BLaER1 (cell line): ENCODE measurements at regions not wholly inside any gene's neighbourhood (a gene's known extent, or its start where the extent isn't known, plus 50 kb on each side); places are given as distances from the start of the nearest gene placed in this dataset.
"Not testable (repeated sequence)": the region's sequence is repeated elsewhere in the genome, so short reads cannot be mapped to it uniquely, and the experiment has no call there.

Source experiments
- H3K27ac ChIP-seq: shearing (Covaris generic); formaldehyde crosslinking; 2 replicates; pipeline ENCODE4 v1.8.1; 2022
- H3K27me3 ChIP-seq: shearing (Covaris generic); formaldehyde crosslinking; 2 replicates; pipeline ENCODE4 v1.8.1; 2022
- H3K36me3 ChIP-seq: shearing (Covaris generic); formaldehyde crosslinking; 2 replicates; pipeline ENCODE4 v1.8.1; 2022
- H3K4me1 ChIP-seq: shearing (Covaris generic); formaldehyde crosslinking; 2 replicates; pipeline ENCODE4 v1.8.1; 2022
- H3K4me2 ChIP-seq: shearing (Covaris generic); formaldehyde crosslinking; 2 replicates; pipeline ENCODE4 v1.8.1; 2022
- H3K4me3 ChIP-seq: shearing (Covaris generic); formaldehyde crosslinking; 2 replicates; pipeline ENCODE4 v1.8.1; 2022
- H3K9ac ChIP-seq: shearing (Covaris generic); formaldehyde crosslinking; 2 replicates; pipeline ENCODE4 v1.8.1; 2022
- H3K9me3 ChIP-seq: shearing (Covaris generic); formaldehyde crosslinking; 2 replicates; pipeline ENCODE4 v1.8.1; 2022
- H4K20me1 ChIP-seq: shearing (Covaris generic); formaldehyde crosslinking; 2 replicates; pipeline ENCODE4 v1.8.1; 2022
- Cebpa-rat ChIP-seq: shearing (Covaris generic); IDR thresholded peaks from 2 replicates; pipeline ENCODE4 v1.8.1; 2022

DNA sequence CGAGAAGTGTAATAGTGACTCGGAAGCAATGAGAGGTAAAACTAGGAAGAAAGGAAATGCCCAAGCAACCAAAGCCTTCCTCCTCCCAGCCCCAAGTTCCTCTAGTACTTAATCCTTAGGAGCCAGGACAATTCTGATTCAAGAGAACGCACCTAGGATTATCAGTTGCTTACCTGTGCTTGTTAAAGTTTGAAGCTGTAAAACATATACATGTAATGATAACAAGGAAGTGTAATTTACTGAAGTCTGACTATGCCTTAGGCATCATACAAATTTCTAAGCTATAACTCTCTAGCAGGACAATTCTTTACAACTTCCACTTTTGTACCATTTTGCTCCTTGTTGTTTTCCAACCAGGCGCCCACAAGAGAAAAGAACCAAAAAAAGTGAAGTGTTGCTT lies 92.8 kb upstream of the OSBPL8 start:
- TF ChIP-seq Cebpa-rat: no peak
- Histone ChIP-seq H3K27me3 (no peaks in the 10 kb centered on the region), H3K27ac (no peak overlapping the region), H3K4me2 (no peak overlapping the region), H3K36me3 (no peaks in the 10 kb centered on the region), H3K9ac (no peak overlapping the region), H4K20me1 (no peaks in the 10 kb centered on the region), H3K4me1 (no peaks in the 10 kb centered on the region), H3K9me3 (no peaks in the 10 kb centered on the region), H3K4me3 (no peak overlapping the region)

DNA sequence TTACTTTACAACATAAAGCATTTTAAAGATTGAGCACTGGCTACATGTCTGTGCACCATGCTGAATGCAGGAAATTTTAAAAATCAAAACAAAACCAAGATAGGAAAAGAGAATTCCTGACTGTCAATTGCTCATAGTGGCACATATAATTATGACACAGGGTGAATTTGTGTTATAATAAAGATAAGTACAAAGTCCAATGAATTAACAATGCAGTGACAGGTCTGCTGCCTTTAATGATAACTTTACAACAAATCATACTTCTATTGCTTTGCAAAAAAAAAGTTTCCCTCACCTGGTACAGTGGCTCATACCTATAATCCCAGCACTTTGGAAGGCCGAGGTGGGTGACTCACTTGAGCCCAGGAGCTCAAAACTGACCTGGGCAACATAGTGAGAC lies 93.8 kb upstream of the OSBPL8 start:
- Histone ChIP-seq H3K27me3 (no peaks in the 10 kb centered on the region), H3K9me3 (no peaks in the 10 kb centered on the region)
- no peak for TF ChIP-seq Cebpa-rat

DNA sequence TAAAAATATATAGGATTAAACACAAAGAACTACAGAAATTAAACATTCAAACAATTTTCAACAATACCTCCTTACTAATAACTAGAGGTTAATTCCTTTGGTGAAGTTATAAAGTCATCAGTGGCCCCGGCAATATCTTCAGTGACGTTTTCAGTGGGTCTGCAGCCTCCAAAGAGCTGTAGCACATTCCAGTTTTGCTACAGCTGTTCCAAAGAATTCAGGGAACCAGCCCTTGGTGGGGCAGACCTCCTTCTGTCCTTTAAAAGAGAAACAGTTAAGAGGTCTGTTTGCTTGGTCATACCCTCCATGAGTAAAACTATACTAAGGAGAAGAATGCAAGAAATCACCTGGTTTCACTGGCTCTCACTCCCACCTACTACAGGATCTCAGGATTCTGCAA lies 99.2 kb upstream of the ZDHHC17 start:
- Histone ChIP-seq H3K9ac (no peak overlapping the region), H3K4me2 (no peak overlapping the region), H3K4me1 (no peaks in the 10 kb centered on the region), H3K27ac (no peak overlapping the region), H3K9me3 (no peaks in the 10 kb centered on the region), H4K20me1 (no peaks in the 10 kb centered on the region), H3K27me3 (no peaks in the 10 kb centered on the region), H3K36me3 (no peaks in the 10 kb centered on the region), H3K4me3 (no peak overlapping the region)
- TF ChIP-seq Cebpa-rat: no peak

More for the DNA sequence above, 93.8 kb upstream of the OSBPL8 start:
- no peaks in the 10 kb centered on the region for H3K4me1 ChIP-seq
- H3K36me3 ChIP-seq: no peaks in the 10 kb centered on the region
- H3K27ac ChIP-seq: no peak overlapping the region
- no peaks in the 10 kb centered on the region for H4K20me1 ChIP-seq
- H3K9ac ChIP-seq: no peak overlapping the region
- H3K4me2 ChIP-seq: no peak overlapping the region
- no peak overlapping the region for H3K4me3 ChIP-seq

- TF ChIP-seq Cebpa-rat: no peak
- Histone ChIP-seq H3K4me1 (no peaks in the 10 kb centered on the region), H3K36me3 (no peaks in the 10 kb centered on the region), H3K9me3 (no peaks in the 10 kb centered on the region), H3K27ac (no peak overlapping the region), H4K20me1 (no peaks in the 10 kb centered on the region), H3K27me3 (no peaks in the 10 kb centered on the region), H3K4me2 (no peak overlapping the region), H3K9ac (no peak overlapping the region), H3K4me3 (no peak overlapping the region)
Measured at GRCh38 chr12:76666290-76666835, 97.6 kb upstream of the ZDHHC17 start.

- no peak overlapping the region for H3K4me3 ChIP-seq
- H3K4me1 ChIP-seq: no peaks in the 10 kb centered on the region
- H3K9me3 ChIP-seq: no peaks in the 10 kb centered on the region
- H3K27me3 ChIP-seq: no peaks in the 10 kb centered on the region
- no peak overlapping the region for H3K27ac ChIP-seq
- H3K9ac ChIP-seq: no peak overlapping the region
- H4K20me1 ChIP-seq: no peaks in the 10 kb centered on the region
- no peak overlapping the region for H3K4me2 ChIP-seq
- no peaks in the 10 kb centered on the region for H3K36me3 ChIP-seq
- TF ChIP-seq Cebpa-rat: no peak
Measured at GRCh38 chr12:76669981-76670380, 93.9 kb upstream of the ZDHHC17 start.

DNA sequence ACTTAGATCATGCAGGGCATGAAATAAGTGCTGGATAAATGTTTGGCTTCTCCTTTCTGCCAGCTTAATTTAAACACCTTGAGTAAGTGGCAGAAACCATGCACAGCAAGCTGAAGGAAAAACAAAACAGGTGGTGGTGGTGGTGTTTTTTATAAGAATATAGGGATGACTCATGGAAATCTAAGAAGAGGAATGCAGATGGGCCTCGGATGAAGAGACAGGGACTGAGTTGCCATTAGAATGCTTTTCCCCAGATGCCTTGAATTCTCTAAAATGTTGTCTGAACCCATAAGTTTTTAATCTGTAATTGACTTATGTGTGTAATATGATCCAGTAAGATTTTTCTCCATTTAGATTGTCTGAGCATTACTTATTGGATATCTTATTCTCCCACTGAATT lies 93.1 kb upstream of the ZDHHC17 start:
- no peaks in the 10 kb centered on the region for H3K9me3 ChIP-seq
- H3K9ac ChIP-seq: no peak overlapping the region
- no peak overlapping the region for H3K27ac ChIP-seq
- H3K4me3 ChIP-seq: no peak overlapping the region
- H3K36me3 ChIP-seq: no peaks in the 10 kb centered on the region
- H3K4me2 ChIP-seq: no peak overlapping the region
- no peaks in the 10 kb centered on the region for H4K20me1 ChIP-seq
- no peaks in the 10 kb centered on the region for H3K27me3 ChIP-seq
- TF ChIP-seq Cebpa-rat: no peak
- no peaks in the 10 kb centered on the region for H3K4me1 ChIP-seq

DNA sequence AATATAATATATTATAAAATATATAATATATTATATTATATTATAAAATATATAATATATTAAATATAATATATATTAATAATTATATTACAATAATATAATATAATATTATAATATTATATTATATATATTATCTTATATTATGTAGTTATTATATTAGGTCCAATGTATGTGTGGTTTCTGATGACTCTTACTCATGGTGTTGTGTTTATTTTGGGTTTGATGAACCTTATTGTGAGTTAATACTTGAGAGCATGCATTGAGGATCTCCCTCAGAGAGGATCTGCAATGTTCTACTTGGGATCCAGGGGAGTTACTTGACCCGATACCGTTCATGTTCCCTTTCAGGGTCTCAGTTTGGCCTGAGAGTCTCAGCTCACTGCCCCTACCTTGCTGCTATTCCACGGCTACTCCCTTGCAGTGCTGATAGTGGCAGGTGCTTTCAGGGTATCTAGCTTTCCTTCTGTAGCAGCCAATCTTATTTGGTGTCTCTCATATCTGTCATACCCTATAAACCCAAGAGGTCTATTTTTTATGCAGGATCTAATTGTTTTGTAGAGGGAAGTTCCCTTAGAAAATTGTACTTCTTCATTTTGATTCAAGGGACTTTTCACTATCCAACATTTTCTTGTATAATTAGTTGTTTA lies 89.1 kb upstream of the ZDHHC17 start:
- Histone ChIP-seq H3K4me2 (no peak overlapping the region), H3K27me3 (no peaks in the 10 kb centered on the region)

GRCh38 chr12:76676261-76676660 lies 87.7 kb upstream of the ZDHHC17 start:
- not testable (repeated sequence) for H3K36me3 ChIP-seq, H3K4me1 ChIP-seq, H3K9me3 ChIP-seq, H3K4me2 ChIP-seq, H3K27ac ChIP-seq, H3K27me3 ChIP-seq, H3K4me3 ChIP-seq, H4K20me1 ChIP-seq, H3K9ac ChIP-seq

More for the DNA sequence above, 89.1 kb upstream of the ZDHHC17 start:
- H3K27ac ChIP-seq: no peak overlapping the region
- no peaks in the 10 kb centered on the region for H4K20me1 ChIP-seq
- H3K36me3 ChIP-seq: no peaks in the 10 kb centered on the region
- no peaks in the 10 kb centered on the region for H3K4me1 ChIP-seq
- H3K9me3 ChIP-seq: no peaks in the 10 kb centered on the region
- H3K9ac ChIP-seq: no peak overlapping the region
- TF ChIP-seq Cebpa-rat: no peak
- H3K4me3 ChIP-seq: no peak overlapping the region

DNA sequence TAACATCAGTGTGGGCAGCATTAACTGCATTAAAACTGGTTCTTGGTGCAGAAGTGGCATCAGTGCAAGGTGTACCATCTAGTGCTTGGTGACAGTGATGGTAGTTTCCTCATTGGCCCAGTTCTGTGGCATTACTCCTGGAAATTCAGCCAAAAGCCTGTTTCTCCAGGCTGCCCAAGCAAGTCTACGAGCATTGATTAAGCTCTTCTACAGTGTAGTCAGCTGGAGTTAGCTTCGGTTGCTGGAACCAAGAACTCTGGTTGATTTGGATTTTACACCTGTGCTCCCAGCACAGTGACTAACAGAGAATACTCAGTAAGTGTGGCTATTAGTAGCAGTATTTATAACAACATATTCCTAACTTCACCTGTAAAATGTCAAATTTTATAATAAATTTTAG lies 84.9 kb upstream of the ZDHHC17 start:
- no peak for TF ChIP-seq Cebpa-rat
- H3K9ac ChIP-seq: no peak overlapping the region
- H3K36me3 ChIP-seq: no peaks in the 10 kb centered on the region
- no peak overlapping the region for H3K4me3 ChIP-seq
- H3K27me3 ChIP-seq: no peaks in the 10 kb centered on the region
- H3K4me1 ChIP-seq: no peaks in the 10 kb centered on the region
- H3K9me3 ChIP-seq: no peaks in the 10 kb centered on the region
- no peak overlapping the region for H3K4me2 ChIP-seq
- no peaks in the 10 kb centered on the region for H4K20me1 ChIP-seq
- H3K27ac ChIP-seq: no peak overlapping the region

GRCh38 chr12:76679778-76680177 lies 84.1 kb upstream of the ZDHHC17 start:
- Histone ChIP-seq H4K20me1 (no peaks in the 10 kb centered on the region), H3K27ac (no peak overlapping the region), H3K9me3 (no peaks in the 10 kb centered on the region), H3K4me3 (no peak overlapping the region), H3K4me1 (peaks cover 3% of the 10 kb centered on the region; the same call in 1 of the 2 replicates), H3K36me3 (no peaks in the 10 kb centered on the region), H3K4me2 (no peak overlapping the region), H3K9ac (no peak overlapping the region), H3K27me3 (no peaks in the 10 kb centered on the region)
- no peak for TF ChIP-seq Cebpa-rat

- Histone ChIP-seq H3K4me2 (no peak overlapping the region), H3K27me3 (no peaks in the 10 kb centered on the region), H3K9ac (no peak overlapping the region), H3K9me3 (no peaks in the 10 kb centered on the region), H3K4me3 (no peak overlapping the region), H4K20me1 (no peaks in the 10 kb centered on the region), H3K4me1 (peaks cover 12% of the 10 kb centered on the region), H3K36me3 (no peaks in the 10 kb centered on the region), H3K27ac (no peak overlapping the region)
- no peak for TF ChIP-seq Cebpa-rat
Measured at GRCh38 chr12:76680940-76681339, 83.0 kb upstream of the ZDHHC17 start.
